ENCODE measurements at regions not wholly inside any gene's neighbourhood (a gene's known extent, or its start where the extent isn't known, plus 50 kb on each side); places are given as distances from the start of the nearest gene placed in this dataset.

DNA sequence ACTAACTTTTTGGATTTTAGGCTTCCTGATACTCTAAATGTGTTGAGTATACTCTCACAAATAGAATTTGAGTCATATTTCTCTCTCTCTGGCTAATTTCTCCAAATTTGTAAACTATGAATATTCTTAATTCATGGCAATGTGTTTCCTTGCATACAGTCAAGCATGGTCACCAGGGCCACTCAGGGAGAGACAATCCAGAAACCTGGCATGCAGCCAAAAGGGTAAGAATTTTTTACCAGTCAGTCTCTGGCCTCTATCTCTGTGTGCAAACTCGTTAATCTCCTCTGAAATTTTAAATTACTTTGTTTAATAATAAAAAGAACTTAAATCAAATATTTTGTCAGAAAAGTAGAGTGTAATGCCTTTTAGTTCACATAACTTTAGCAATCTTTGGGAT is 179.8 kb downstream of the OR13H1 start:
- no peak for TF ChIP-seq CTCF (IDR thresholded peaks at IDR 0.05; ENCODE audit: insufficient read depth, low read length, poor library complexity, severe bottlenecking)
- Histone ChIP-seq H3K36me3 (ENCODE audit: control insufficient read depth, insufficient read depth, low read length) (no peaks in the 10 kb centered on the region), H3K4me3 (ENCODE audit: low read depth, low read length) (no peak overlapping the region)

GRCh38 chrX:131724292-131724691 is 180.4 kb downstream of the OR13H1 start:
- Histone ChIP-seq H3K36me3 (ENCODE audit: control insufficient read depth, insufficient read depth, low read length) (no peaks in the 10 kb centered on the region), H3K4me3 (ENCODE audit: low read depth, low read length) (no peak overlapping the region)
- no peak for TF ChIP-seq CTCF (IDR thresholded peaks at IDR 0.05; ENCODE audit: insufficient read depth, low read length, poor library complexity, severe bottlenecking)

More for the DNA sequence above, 179.8 kb downstream of the OR13H1 start:
- no peak for DNase-seq (ENCODE audit: low read depth)
- no peaks in the 10 kb centered on the region for H3K27me3 ChIP-seq (ENCODE audit: control insufficient read depth, insufficient read depth, low read length)

GRCh38 chrX:131725001-131725654 is 181.3 kb downstream of the OR13H1 start:
- no peak for DNase-seq (ENCODE audit: low read depth)
- TF ChIP-seq CTCF (IDR thresholded peaks at IDR 0.05; ENCODE audit: insufficient read depth, low read length, poor library complexity, severe bottlenecking) = no peak
- Histone ChIP-seq H3K4me3 (ENCODE audit: low read depth, low read length) (no peak overlapping the region), H3K36me3 (ENCODE audit: control insufficient read depth, insufficient read depth, low read length) (no peaks in the 10 kb centered on the region), H3K27me3 (ENCODE audit: control insufficient read depth, insufficient read depth, low read length) (no peaks in the 10 kb centered on the region)

More at GRCh38 chrX:131724292-131724691, 180.4 kb downstream of the OR13H1 start:
- DNase-seq (ENCODE audit: low read depth) = no peak
- no peaks in the 10 kb centered on the region for H3K27me3 ChIP-seq (ENCODE audit: control insufficient read depth, insufficient read depth, low read length)

DNA sequence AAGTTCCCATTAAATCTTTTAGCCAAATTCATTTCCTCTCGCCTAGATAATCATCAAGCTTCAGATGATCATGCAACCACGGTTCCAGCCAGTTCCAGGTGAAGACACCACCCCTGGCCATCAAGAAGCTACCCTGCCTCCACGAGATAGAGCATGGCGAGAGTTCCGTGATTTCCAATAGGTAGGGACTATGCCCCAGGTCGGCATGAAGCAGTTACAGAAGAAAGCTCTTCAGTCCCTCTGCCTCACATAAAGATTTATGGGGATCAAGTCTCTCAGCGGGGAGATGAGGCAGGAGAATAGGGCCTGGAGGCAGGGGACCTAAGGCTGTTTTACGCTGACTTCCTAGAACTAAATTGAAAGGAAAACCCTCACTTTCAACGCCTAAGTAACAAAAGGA is 183.9 kb downstream of the OR13H1 start:
- H3K4me3 ChIP-seq (ENCODE audit: low read depth, low read length) = no peak overlapping the region
- H3K36me3 ChIP-seq (ENCODE audit: control insufficient read depth, insufficient read depth, low read length) = no peaks in the 10 kb centered on the region
- no peak for DNase-seq (ENCODE audit: low read depth)
- TF ChIP-seq CTCF (IDR thresholded peaks at IDR 0.05; ENCODE audit: insufficient read depth, low read length, poor library complexity, severe bottlenecking) = no peak
- no peaks in the 10 kb centered on the region for H3K27me3 ChIP-seq (ENCODE audit: control insufficient read depth, insufficient read depth, low read length)

DNA sequence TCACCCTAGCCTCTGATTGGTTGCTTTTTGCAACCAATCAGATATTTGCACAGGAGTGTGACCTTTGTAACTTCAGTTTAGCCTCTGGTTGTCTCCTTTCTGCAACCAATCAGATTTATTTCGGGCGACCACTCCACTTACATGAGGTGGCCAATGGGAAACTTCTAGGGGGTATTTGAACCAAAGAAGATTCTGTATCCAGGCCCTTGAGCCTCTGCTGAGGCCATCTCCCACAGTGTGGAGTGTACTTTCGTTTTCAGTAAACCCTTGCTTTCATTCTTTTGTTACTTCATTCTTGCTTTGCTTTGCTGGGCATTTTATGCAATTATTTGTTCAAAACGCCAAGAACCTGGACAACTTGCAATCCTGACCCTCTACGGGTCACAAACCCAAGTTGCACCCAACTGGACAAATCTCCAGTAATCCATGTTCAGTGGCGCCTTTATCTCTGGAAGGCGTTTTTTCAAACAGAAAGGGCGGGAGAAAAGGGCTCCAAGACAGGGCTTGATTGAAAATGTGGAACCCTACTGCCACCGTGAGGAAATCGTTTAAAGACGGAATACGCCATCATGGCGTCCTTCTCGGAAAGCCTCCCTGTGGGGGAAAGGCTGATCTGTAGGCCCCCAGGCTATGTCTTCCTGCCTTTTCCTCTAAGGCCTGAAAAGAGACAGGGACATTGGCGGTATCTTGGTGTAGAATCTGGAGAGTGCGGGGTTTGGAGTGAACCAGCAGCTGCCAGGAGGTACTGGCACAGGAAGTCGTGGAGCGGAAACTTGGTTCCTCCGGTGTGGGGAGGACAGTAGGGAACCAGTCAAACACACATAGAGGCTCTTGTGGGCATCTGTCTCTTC is 184.6 kb downstream of the OR13H1 start:
- TF ChIP-seq CTCF (IDR thresholded peaks at IDR 0.05; ENCODE audit: insufficient read depth, low read length, poor library complexity, severe bottlenecking) = no peak
- Histone ChIP-seq H3K36me3 (ENCODE audit: control insufficient read depth, insufficient read depth, low read length) (no peaks in the 10 kb centered on the region), H3K4me3 (ENCODE audit: low read depth, low read length) (peak overlapping the region; percentile 35), H3K27me3 (ENCODE audit: control insufficient read depth, insufficient read depth, low read length) (no peaks in the 10 kb centered on the region)
- DNase-seq (ENCODE audit: low read depth) = no peak
